ENCODE measurements at regions not wholly inside any gene's neighbourhood (a gene's known extent, or its start where the extent isn't known, plus 50 kb on each side); places are given as distances from the start of the nearest gene placed in this dataset.

DNA sequence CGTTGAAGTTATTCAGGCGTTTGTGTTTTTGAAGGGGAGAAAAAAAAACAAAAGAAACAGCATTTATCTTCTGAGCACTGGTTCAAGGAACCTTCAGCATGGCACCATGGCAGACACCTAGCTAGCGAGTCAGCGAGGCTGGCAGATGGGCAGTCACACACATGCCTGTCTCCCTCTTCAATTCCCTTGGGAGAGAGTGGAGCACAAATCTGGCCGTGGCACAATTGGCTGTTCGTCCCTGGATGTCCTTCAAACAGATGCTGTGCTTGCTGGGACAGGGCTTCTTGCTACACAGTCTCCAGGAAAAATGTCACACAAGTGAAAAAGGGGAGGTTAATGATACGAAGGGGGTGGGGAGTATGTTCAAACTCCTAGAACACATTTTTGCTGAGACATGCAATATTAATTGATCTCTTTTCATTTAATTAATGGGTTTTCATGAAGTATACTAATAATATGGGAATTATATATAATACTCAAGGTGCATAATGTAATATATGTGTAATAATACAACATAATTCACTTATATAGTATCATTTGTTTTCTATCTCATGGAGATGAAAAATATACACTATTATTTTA is 1674.5 kb upstream of the SLC10A2 start:
- H3K4me3 ChIP-seq (ENCODE audit: control insufficient read depth, low read depth, low read length): no peak overlapping the region
- DNase-seq (ENCODE audit: low read depth): no peak
- TF ChIP-seq, protein P1, sequence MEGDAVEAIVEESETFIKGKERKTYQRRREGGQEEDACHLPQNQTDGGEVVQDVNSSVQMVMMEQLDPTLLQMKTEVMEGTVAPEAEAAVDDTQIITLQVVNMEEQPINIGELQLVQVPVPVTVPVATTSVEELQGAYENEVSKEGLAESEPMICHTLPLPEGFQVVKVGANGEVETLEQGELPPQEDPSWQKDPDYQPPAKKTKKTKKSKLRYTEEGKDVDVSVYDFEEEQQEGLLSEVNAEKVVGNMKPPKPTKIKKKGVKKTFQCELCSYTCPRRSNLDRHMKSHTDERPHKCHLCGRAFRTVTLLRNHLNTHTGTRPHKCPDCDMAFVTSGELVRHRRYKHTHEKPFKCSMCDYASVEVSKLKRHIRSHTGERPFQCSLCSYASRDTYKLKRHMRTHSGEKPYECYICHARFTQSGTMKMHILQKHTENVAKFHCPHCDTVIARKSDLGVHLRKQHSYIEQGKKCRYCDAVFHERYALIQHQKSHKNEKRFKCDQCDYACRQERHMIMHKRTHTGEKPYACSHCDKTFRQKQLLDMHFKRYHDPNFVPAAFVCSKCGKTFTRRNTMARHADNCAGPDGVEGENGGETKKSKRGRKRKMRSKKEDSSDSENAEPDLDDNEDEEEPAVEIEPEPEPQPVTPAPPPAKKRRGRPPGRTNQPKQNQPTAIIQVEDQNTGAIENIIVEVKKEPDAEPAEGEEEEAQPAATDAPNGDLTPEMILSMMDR (conservative IDR thresholded peaks at IDR 0.05; ENCODE audit: control insufficient read depth, insufficient read depth, low read depth, low read length): no peak

DNA sequence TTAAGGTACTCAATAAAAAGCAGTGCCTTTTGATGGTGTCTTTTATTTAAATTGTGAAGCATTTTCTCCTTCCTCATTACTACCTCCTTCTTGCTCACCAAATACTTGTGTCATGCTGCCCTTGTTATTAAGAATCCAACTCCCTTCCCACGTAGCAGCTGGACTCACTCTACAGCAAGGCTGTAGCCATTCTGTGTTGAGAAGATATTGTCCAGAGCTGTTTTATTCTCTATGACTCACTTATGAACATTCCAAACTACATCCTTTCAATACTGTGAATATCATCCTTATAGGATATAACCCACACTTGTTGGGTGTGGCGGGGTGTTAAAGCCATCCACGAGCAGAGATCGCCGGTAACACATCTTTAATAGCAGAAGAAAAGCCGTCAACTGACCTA is 1671.5 kb upstream of the SLC10A2 start:
- TF ChIP-seq, protein P1 (conservative IDR thresholded peaks at IDR 0.05; ENCODE audit: control insufficient read depth, insufficient read depth, low read depth, low read length): no peak
- H3K4me3 ChIP-seq (ENCODE audit: control insufficient read depth, low read depth, low read length): no peak overlapping the region
- DNase-seq (ENCODE audit: low read depth): peak; percentile 8

DNA sequence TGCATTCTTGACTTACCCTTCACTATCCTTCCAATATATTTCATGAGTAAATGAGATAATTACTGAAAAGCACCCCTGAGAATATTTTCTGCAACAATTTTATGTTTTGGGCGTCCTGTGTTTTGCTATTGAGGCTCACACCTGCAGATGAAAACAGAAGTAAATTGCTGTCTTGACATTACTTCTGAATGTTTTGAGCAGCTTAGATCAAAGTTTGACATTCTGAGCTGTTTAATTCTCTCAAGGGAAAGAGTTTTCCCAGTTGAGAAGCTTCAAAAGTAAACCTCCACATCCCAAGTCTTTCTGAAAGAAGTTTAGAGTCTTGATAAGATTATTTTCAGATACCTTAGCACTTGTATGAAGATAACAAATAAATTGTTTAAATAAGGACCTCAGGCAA is 1667.2 kb upstream of the SLC10A2 start:
- TF ChIP-seq, protein P1 (conservative IDR thresholded peaks at IDR 0.05; ENCODE audit: control insufficient read depth, insufficient read depth, low read depth, low read length): no peak
- no peak for DNase-seq (ENCODE audit: low read depth)
- no peak overlapping the region for H3K4me3 ChIP-seq (ENCODE audit: control insufficient read depth, low read depth, low read length)

DNA sequence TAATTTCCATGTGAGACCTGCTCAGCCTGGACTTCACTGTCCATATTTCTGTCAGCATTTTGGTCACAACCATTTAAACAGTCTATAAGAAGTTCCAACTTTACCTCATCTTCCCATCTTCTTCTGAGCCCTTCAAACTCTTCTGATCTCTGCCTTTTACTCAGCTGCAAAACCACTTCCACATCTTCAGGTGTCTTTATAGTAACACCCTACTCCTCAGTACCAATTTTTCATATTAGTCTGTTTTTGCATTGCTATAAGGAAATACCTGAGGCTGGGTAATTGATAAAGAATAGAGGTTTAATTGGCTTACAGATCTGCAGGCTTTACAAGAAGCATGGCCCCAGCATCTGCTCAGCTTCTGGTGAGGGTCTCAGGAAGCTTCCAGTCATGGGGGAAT is 1648.9 kb upstream of the SLC10A2 start:
- TF ChIP-seq, protein P1 (conservative IDR thresholded peaks at IDR 0.05; ENCODE audit: control insufficient read depth, insufficient read depth, low read depth, low read length): no peak
- DNase-seq (ENCODE audit: low read depth): no peak
- no peak overlapping the region for H3K4me3 ChIP-seq (ENCODE audit: control insufficient read depth, low read depth, low read length)

DNA sequence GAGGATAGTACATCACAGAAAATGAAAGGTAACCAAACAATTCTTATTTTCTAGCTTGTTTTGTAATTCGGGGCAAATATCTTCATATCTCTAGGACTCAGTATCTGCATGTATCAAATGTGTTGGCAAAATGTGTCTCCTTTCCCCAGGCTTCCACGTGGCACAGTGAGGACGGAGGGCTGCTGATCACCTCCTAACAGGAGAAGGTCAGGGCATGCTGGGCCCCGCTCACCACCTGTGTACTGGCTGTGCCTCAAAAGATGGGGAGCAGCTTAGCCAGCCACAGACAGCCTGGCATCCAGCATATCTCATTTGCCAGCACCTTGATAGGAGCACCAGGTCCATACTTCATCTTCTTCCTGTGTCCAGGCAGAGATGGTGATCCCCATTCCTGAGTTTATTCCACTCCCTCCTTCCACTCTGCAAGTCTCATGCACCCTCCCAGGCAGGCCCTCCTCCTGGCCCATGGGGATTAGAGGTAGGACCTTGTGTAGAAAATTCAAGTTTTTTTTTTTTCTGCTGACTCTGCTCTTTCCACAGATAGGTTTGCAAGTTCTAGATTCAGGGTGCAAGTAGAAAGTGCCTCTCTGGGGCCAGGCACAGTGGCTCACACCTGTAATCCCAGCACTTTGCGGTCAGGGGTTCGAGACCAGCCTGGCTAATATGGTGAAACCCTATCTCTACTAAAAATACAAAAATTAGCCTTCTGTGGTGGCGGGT is 1639.0 kb upstream of the SLC10A2 start:
- DNase-seq (ENCODE audit: low read depth): no peak
- H3K4me3 ChIP-seq (ENCODE audit: control insufficient read depth, low read depth, low read length): no peak overlapping the region
- TF ChIP-seq, protein P1 (conservative IDR thresholded peaks at IDR 0.05; ENCODE audit: control insufficient read depth, insufficient read depth, low read depth, low read length): no peak

DNA sequence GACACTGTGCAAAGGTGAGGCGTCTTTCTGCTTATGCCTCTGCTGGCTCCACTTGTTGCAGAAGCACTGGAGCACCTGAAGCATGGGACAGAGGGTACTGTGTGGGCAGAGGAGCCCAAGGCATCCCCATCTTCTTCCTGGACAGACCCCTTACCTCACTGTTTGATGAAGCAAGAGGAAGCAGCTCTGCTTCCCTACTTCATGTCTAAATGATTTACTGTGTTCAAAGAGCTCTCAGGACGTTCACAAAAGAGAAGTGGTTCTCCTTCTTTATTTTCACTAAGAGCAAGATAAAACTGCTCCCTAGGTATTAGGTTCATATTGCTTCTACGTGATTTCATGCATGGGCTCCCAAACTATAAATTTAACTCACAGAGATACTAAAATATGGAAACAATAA is 1635.4 kb upstream of the SLC10A2 start:
- DNase-seq (ENCODE audit: low read depth): no peak
- no peak overlapping the region for H3K4me3 ChIP-seq (ENCODE audit: control insufficient read depth, low read depth, low read length)
- TF ChIP-seq, protein P1 (conservative IDR thresholded peaks at IDR 0.05; ENCODE audit: control insufficient read depth, insufficient read depth, low read depth, low read length): no peak
